ENCODE measurements at regions not wholly inside any gene's neighbourhood (a gene's known extent, or its start where the extent isn't known, plus 50 kb on each side); places are given as distances from the start of the nearest gene placed in this dataset.
"Not testable (repeated sequence)": the region's sequence is repeated elsewhere in the genome, so short reads cannot be mapped to it uniquely, and the experiment has no call there.

- no peaks in the 10 kb centered on the region for H3K36me3 Mint-ChIP-seq
- intact Hi-C loops (cut with micrococcal nuclease), result no loop called here
- TF ChIP-seq CTCF (IDR thresholded peaks at IDR 0.05), result no peak
- WGBS (ENCODE audit: insufficient coverage), result 90% methylated on average over 7 of the region's 7 CpGs
- no peak overlapping the region for H3K27ac Mint-ChIP-seq
- no peak overlapping the region for H3K4me3 ChIP-seq (ENCODE audit: low read length)
- H3K27me3 Mint-ChIP-seq (ENCODE audit: low read depth in 2 of 2), result peaks cover 14 to 17% of the 10 kb centered on the region in 2 donors
- H3K4me1 ChIP-seq (ENCODE audit: control insufficient read depth, insufficient read depth, low read length), result no peaks in the 10 kb centered on the region
- H3K4me1 Mint-ChIP-seq, result no peaks in the 10 kb centered on the region
- H3K27me3 ChIP-seq (ENCODE audit: control insufficient read depth, insufficient read depth, low read length), result no peaks in the 10 kb centered on the region
- no peak overlapping the region for H3K4me3 Mint-ChIP-seq
- H3K27ac ChIP-seq (ENCODE audit: low read length), result no peak overlapping the region
- ATAC-seq (no peak), DNase-seq (no peak)
- no peaks in the 10 kb centered on the region for H3K36me3 ChIP-seq (ENCODE audit: control insufficient read depth, insufficient read depth, low read length)
- no peaks in the 10 kb centered on the region for H3K9me3 ChIP-seq (ENCODE audit: control insufficient read depth, insufficient read depth, low read length)
- peaks cover 4 to 5% of the 10 kb centered on the region in 2 donors for H3K9me3 Mint-ChIP-seq
These were observed 72.5 kb downstream of the LHX2 start for GRCh38 chr9:124084087-124084486.

GRCh38 chr9:124087226-124087625, 75.7 kb downstream of the LHX2 start:
- peaks cover 4 to 5% of the 10 kb centered on the region in 2 donors for H3K9me3 Mint-ChIP-seq
- H3K4me1 Mint-ChIP-seq, result no peaks in the 10 kb centered on the region
- H3K36me3 ChIP-seq (ENCODE audit: control insufficient read depth, insufficient read depth, low read length), result no peaks in the 10 kb centered on the region
- WGBS (ENCODE audit: insufficient coverage), result 75% methylated on average over 2 of the region's 2 CpGs
- H3K9me3 ChIP-seq (ENCODE audit: control insufficient read depth, insufficient read depth, low read length), result no peaks in the 10 kb centered on the region
- no peaks in the 10 kb centered on the region for H3K36me3 Mint-ChIP-seq
- peaks cover 22 to 27% of the 10 kb centered on the region in 2 donors for H3K27me3 Mint-ChIP-seq (ENCODE audit: low read depth in 2 of 2)
- no peak overlapping the region for H3K27ac Mint-ChIP-seq
- intact Hi-C loops (cut with micrococcal nuclease), result no loop called here
- ATAC-seq (no peak), DNase-seq (no peak)
- no peak overlapping the region for H3K4me3 Mint-ChIP-seq
- TF ChIP-seq CTCF (IDR thresholded peaks at IDR 0.05), result no peak
- H3K27ac ChIP-seq (ENCODE audit: low read length), result no peak overlapping the region
- H3K4me1 ChIP-seq (ENCODE audit: control insufficient read depth, insufficient read depth, low read length), result no peaks in the 10 kb centered on the region
- no peak overlapping the region for H3K4me3 ChIP-seq (ENCODE audit: low read length)
- H3K27me3 ChIP-seq (ENCODE audit: control insufficient read depth, insufficient read depth, low read length), result no peaks in the 10 kb centered on the region

- H3K4me3 ChIP-seq (ENCODE audit: low read length), result no peak overlapping the region
- H3K9me3 ChIP-seq (ENCODE audit: control insufficient read depth, insufficient read depth, low read length), result no peaks in the 10 kb centered on the region
- Mint-ChIP-seq H3K27me3 (ENCODE audit: low read depth in 2 of 2) (peaks cover 19 to 27% of the 10 kb centered on the region in 2 donors), H3K27ac (no peak overlapping the region), H3K4me3 (no peak overlapping the region), H3K36me3 (no peaks in the 10 kb centered on the region), H3K9me3 (peaks cover 4 to 5% of the 10 kb centered on the region in 2 donors), H3K4me1 (no peaks in the 10 kb centered on the region)
- no peaks in the 10 kb centered on the region for H3K4me1 ChIP-seq (ENCODE audit: control insufficient read depth, insufficient read depth, low read length)
- no peaks in the 10 kb centered on the region for H3K36me3 ChIP-seq (ENCODE audit: control insufficient read depth, insufficient read depth, low read length)
- DNase-seq (no peak), ATAC-seq (no peak)
- H3K27me3 ChIP-seq (ENCODE audit: control insufficient read depth, insufficient read depth, low read length), result no peaks in the 10 kb centered on the region
- no peak overlapping the region for H3K27ac ChIP-seq (ENCODE audit: low read length)
- TF ChIP-seq CTCF (IDR thresholded peaks at IDR 0.05), result no peak
- intact Hi-C loops (cut with micrococcal nuclease), result no loop called here
- 91% methylated on average over 10 of the region's 13 CpGs for WGBS (ENCODE audit: insufficient coverage)
These were observed 76.9 kb downstream of the LHX2 start for GRCh38 chr9:124088476-124088837.

GRCh38 chr9:124089631-124090488, 78.3 kb downstream of the LHX2 start:
- WGBS (ENCODE audit: insufficient coverage), result 76% methylated on average over 8 of the region's 9 CpGs
- intact Hi-C loops (cut with micrococcal nuclease); H3K4me1 Mint-ChIP-seq: not testable (repeated sequence)

More at GRCh38 chr9:124089631-124090488, 78.3 kb downstream of the LHX2 start:
- H3K4me3 ChIP-seq (ENCODE audit: low read length); H3K27ac ChIP-seq (ENCODE audit: low read length); ATAC-seq; H3K36me3 ChIP-seq (ENCODE audit: control insufficient read depth, insufficient read depth, low read length); H3K27me3 ChIP-seq (ENCODE audit: control insufficient read depth, insufficient read depth, low read length); H3K27ac Mint-ChIP-seq; DNase-seq; H3K4me1 ChIP-seq (ENCODE audit: control insufficient read depth, insufficient read depth, low read length); H3K9me3 Mint-ChIP-seq; H3K36me3 Mint-ChIP-seq; H3K9me3 ChIP-seq (ENCODE audit: control insufficient read depth, insufficient read depth, low read length); H3K4me3 Mint-ChIP-seq: not testable (repeated sequence)
- H3K27me3 Mint-ChIP-seq (ENCODE audit: low read depth in 2 of 2), result peaks cover 15 to 18% of the 10 kb centered on the region in 2 donors
